ENCODE measurements at regions not wholly inside any gene's neighbourhood (a gene's known extent, or its start where the extent isn't known, plus 50 kb on each side); places are given as distances from the start of the nearest gene placed in this dataset.

DNA sequence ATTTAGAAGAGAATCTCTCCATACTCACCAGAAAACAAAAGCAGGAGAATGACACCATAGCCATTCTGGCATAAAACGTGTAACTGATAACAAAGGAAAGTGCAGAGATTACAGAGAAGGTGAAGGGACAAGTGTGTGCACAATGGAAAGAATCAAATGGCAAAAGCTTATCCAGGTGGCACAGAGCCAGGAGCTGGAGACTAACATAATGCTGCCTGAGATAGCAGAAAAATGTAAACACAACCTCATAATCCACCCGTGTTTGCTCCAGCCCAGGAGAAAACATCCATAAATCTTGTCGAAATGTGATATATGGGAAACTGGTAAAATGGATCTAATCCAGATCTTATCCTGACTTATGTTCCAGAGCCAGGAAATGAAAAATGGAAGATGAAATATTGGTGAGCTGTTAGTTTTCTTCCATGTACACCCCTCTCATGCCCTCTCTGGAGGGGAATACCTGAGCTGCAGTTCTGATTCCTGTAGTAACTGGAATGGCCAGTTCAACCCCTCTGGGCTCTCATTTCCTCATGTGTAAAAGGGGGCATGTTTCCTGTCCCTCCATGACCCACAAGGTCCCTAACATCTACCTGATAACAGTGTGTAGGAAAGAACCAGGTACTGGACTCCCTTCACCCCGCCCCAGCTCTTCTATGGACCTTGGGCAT is 212.3 kb upstream of the DAPK1 start:
- CTCF ChIA-PET, result no interaction called here
- TF ChIP-seq EZH2 (IDR thresholded peaks at IDR 0.05; ENCODE audit: low read length, unreplicated experiment) (no peak), EZH2phosphoT487 (IDR thresholded peaks at IDR 0.05; ENCODE audit: borderline replicate concordance, low read length) (no peak)
- TF ChIP-seq, protein P1, sequence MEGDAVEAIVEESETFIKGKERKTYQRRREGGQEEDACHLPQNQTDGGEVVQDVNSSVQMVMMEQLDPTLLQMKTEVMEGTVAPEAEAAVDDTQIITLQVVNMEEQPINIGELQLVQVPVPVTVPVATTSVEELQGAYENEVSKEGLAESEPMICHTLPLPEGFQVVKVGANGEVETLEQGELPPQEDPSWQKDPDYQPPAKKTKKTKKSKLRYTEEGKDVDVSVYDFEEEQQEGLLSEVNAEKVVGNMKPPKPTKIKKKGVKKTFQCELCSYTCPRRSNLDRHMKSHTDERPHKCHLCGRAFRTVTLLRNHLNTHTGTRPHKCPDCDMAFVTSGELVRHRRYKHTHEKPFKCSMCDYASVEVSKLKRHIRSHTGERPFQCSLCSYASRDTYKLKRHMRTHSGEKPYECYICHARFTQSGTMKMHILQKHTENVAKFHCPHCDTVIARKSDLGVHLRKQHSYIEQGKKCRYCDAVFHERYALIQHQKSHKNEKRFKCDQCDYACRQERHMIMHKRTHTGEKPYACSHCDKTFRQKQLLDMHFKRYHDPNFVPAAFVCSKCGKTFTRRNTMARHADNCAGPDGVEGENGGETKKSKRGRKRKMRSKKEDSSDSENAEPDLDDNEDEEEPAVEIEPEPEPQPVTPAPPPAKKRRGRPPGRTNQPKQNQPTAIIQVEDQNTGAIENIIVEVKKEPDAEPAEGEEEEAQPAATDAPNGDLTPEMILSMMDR (conservative IDR thresholded peaks at IDR 0.05; ENCODE audit: low read depth, low read length), result no peak
- no peak for DNase-seq

DNA sequence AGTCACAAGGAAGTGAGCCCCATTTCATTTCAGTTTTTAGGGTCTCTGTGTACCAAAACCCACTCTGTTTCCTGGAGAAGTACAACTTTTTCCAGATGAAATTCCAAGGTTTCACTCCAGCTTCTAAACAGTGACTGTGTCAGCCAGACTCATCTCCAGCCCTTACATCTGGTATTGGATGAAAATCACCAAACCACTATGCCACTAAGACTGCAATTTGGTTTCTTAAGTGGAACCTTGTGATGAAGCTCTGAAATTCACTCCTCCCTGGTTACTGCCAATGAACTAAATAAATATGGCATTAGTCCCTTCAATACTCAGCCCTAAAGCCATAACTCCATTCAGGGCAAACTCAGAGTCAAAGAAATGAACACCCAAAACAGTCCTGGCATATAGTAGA is 211.2 kb upstream of the DAPK1 start:
- Histone ChIP-seq H3K9me3 (ENCODE audit: low read length) (no peaks in the 10 kb centered on the region), H3K4me3 (ENCODE audit: low read length) (no peak overlapping the region), H3K9ac (ENCODE audit: low read length) (no peak overlapping the region), H3K36me3 (ENCODE audit: low read depth, low read length) (no peaks in the 10 kb centered on the region), H3F3A (ENCODE audit: low read length, unreplicated experiment) (no peaks in the 10 kb centered on the region), H3K4me2 (ENCODE audit: low read length) (no peak overlapping the region), H2AFZ (ENCODE audit: low read length) (no peak overlapping the region), H3K9me2 (replicated peaks; ENCODE audit: low read length) (no peaks in the 10 kb centered on the region), H3K27ac (ENCODE audit: low read length) (no peak overlapping the region), H3K4me1 (ENCODE audit: insufficient read depth, low read length) (no peaks in the 10 kb centered on the region), H3K79me2 (ENCODE audit: low read length) (no peaks in the 10 kb centered on the region), H3K27me3 (ENCODE audit: low read length) (no peaks in the 10 kb centered on the region), H4K20me1 (ENCODE audit: low read length) (no peaks in the 10 kb centered on the region)
- POLR2A ChIA-PET (ENCODE audit: unreplicated experiment), result no interaction called here
- no peak for DNase-seq
- TF ChIP-seq, protein P1 (conservative IDR thresholded peaks at IDR 0.05; ENCODE audit: low read depth, low read length), result no peak
- TF ChIP-seq EZH2 (IDR thresholded peaks at IDR 0.05; ENCODE audit: low read length, unreplicated experiment), result no peak
- no peak for TF ChIP-seq EZH2phosphoT487 (IDR thresholded peaks at IDR 0.05; ENCODE audit: borderline replicate concordance, low read length)
- BruUV-seq (replicated peaks), result no TSS peak
- intact Hi-C loops (cut with micrococcal nuclease), result no loop called here
- CTCF ChIA-PET, result no interaction called here
- no peak for ATAC-seq

More for the DNA sequence above, 212.3 kb upstream of the DAPK1 start:
- no peaks in the 10 kb centered on the region for H3K36me3 ChIP-seq (ENCODE audit: low read depth, low read length)
- H3K9ac ChIP-seq (ENCODE audit: low read length), result no peak overlapping the region
- H3K9me2 ChIP-seq (replicated peaks; ENCODE audit: low read length), result no peaks in the 10 kb centered on the region
- BruUV-seq (replicated peaks), result no TSS peak
- H3K4me3 ChIP-seq (ENCODE audit: low read length), result no peak overlapping the region
- no peaks in the 10 kb centered on the region for H3F3A ChIP-seq (ENCODE audit: low read length, unreplicated experiment)
- no peak overlapping the region for H3K4me2 ChIP-seq (ENCODE audit: low read length)
- H3K27me3 ChIP-seq (ENCODE audit: low read length), result no peaks in the 10 kb centered on the region
- H3K4me1 ChIP-seq (ENCODE audit: insufficient read depth, low read length), result no peaks in the 10 kb centered on the region
- no peak overlapping the region for H3K27ac ChIP-seq (ENCODE audit: low read length)
- H4K20me1 ChIP-seq (ENCODE audit: low read length), result no peaks in the 10 kb centered on the region
- intact Hi-C loops (cut with micrococcal nuclease), result no loop called here
- ATAC-seq, result no peak
- H3K79me2 ChIP-seq (ENCODE audit: low read length), result no peaks in the 10 kb centered on the region
- H3K9me3 ChIP-seq (ENCODE audit: low read length), result no peaks in the 10 kb centered on the region
- POLR2A ChIA-PET (ENCODE audit: unreplicated experiment), result no interaction called here
- H2AFZ ChIP-seq (ENCODE audit: low read length), result no peak overlapping the region

GRCh38 chr9:87290241-87291052 is 207.2 kb upstream of the DAPK1 start:
- BruUV-seq (replicated peaks), result no TSS peak
- Histone ChIP-seq H3K4me2 (ENCODE audit: low read length) (no peak overlapping the region), H4K20me1 (ENCODE audit: low read length) (no peaks in the 10 kb centered on the region), H3K9me2 (replicated peaks; ENCODE audit: low read length) (no peaks in the 10 kb centered on the region), H3K4me1 (ENCODE audit: insufficient read depth, low read length) (no peaks in the 10 kb centered on the region), H3K27ac (ENCODE audit: low read length) (no peak overlapping the region), H3F3A (ENCODE audit: low read length, unreplicated experiment) (no peaks in the 10 kb centered on the region), H3K4me3 (ENCODE audit: low read length) (no peak overlapping the region), H3K36me3 (ENCODE audit: low read depth, low read length) (no peaks in the 10 kb centered on the region), H2AFZ (ENCODE audit: low read length) (no peak overlapping the region), H3K79me2 (ENCODE audit: low read length) (no peaks in the 10 kb centered on the region), H3K9ac (ENCODE audit: low read length) (no peak overlapping the region), H3K9me3 (ENCODE audit: low read length) (no peaks in the 10 kb centered on the region), H3K27me3 (ENCODE audit: low read length) (no peaks in the 10 kb centered on the region)
- ChIA-PET CTCF (no interaction called here), POLR2A (ENCODE audit: unreplicated experiment) (no interaction called here)
- DNase-seq (no peak), ATAC-seq (no peak)
- intact Hi-C loops (cut with micrococcal nuclease), result no loop called here
- no peak for TF ChIP-seq EZH2 (IDR thresholded peaks at IDR 0.05; ENCODE audit: low read length, unreplicated experiment)
- no peak for TF ChIP-seq EZH2phosphoT487 (IDR thresholded peaks at IDR 0.05; ENCODE audit: borderline replicate concordance, low read length)
- TF ChIP-seq, protein P1 (conservative IDR thresholded peaks at IDR 0.05; ENCODE audit: low read depth, low read length), result no peak

All from PC-3 (cell line).